ENCODE measurements at regions not wholly inside any gene's neighbourhood (a gene's known extent, or its start where the extent isn't known, plus 50 kb on each side); places are given as distances from the start of the nearest gene placed in this dataset.

- POLR2A ChIA-PET = no interaction called here
- BruUV-seq (replicated peaks) = no TSS peak
Measured at GRCh38 chr1:184889166-184889565, 85.1 kb downstream of the NIBAN1 start.

More at GRCh38 chr1:184889166-184889565, 85.1 kb downstream of the NIBAN1 start:
- H3K27me3 ChIP-seq (replicated peaks in 1 of 2; ENCODE audit: control insufficient read depth in 2 of 2, insufficient read depth in 2 of 2, low read length in 1 of 2) = no peaks in the 10 kb centered on the region
- ATAC-seq (no peak), FAIRE-seq (no peak), DNase-seq (ENCODE audit: low read depth, low spot score) (no peak)
- in situ Hi-C loops (cut with MboI) (no loop called here), intact Hi-C loops (cut with micrococcal nuclease; ENCODE audit: unreplicated experiment) (no loop called here)
- RAD21 ChIA-PET (ENCODE audit: unreplicated experiment) = no interaction called here
- H3K4me3 ChIP-seq = no peak overlapping the region
- no peaks in the 10 kb centered on the region for H3K79me2 ChIP-seq (ENCODE audit: control insufficient read depth, insufficient read depth, low read length)
- no peak overlapping the region for H3K4me2 ChIP-seq (ENCODE audit: control insufficient read depth, insufficient read depth)
- TF ChIP-seq CEBPB (IDR thresholded peaks at IDR 0.05; ENCODE audit: borderline replicate concordance in 1 of 2, low read depth in 2 of 2, low read length in 2 of 2) (no peak), CHD4 (IDR thresholded peaks at IDR 0.05) (no peak), CHD2 (IDR thresholded peaks at IDR 0.05; ENCODE audit: borderline replicate concordance, low read depth, low read length) (no peak), MEF2B (IDR thresholded peaks at IDR 0.05; ENCODE audit: partially characterized antibody, poor library complexity, severe bottlenecking) (no peak), ETV6 (conservative IDR thresholded peaks at IDR 0.05 in 1 of 2, IDR thresholded peaks at IDR 0.05 in 1 of 2; ENCODE audit: borderline replicate concordance in 1 of 2, low read depth in 1 of 2) (no peak), MYB (IDR thresholded peaks at IDR 0.05; ENCODE audit: borderline replicate concordance, low read depth, low read length) (no peak), JUNB (IDR thresholded peaks at IDR 0.05) (no peak), BCLAF1 (IDR thresholded peaks at IDR 0.05) (no peak), YBX1 (IDR thresholded peaks at IDR 0.05) (no peak)
- SMC1A ChIA-PET (ENCODE audit: uncharacterized antibody, unreplicated experiment) = interaction anchor here (1.0 to 4.8 kb wide), 4 partner anchors 8 to 84 kb away, joined by 4 to 31 read pairs (median 5); no protein-coding TSS in a partner anchor
- no peaks in the 10 kb centered on the region; a peak in 1 of 4 replicates for H3K36me3 ChIP-seq (ENCODE audit: control insufficient read depth in 2 of 2, insufficient read depth in 2 of 2, low read length in 1 of 2)
- peaks cover 12% of the 10 kb centered on the region for H3K4me1 ChIP-seq (ENCODE audit: control insufficient read depth, insufficient read depth, low read length)
- no peaks in the 10 kb centered on the region for H3K9me3 ChIP-seq (replicated peaks; ENCODE audit: control insufficient read depth, insufficient read depth, low read length)
- no peak overlapping the region for H2AFZ ChIP-seq (ENCODE audit: control insufficient read depth, low read depth, low read length)
- CTCF ChIA-PET = interaction anchor here (1.1 to 1.3 kb wide), 2 partner anchors 57 to 93 kb away, joined by 3 to 4 read pairs; no protein-coding TSS in a partner anchor
- H3K27ac ChIP-seq (ENCODE audit: control insufficient read depth, insufficient read depth) = no peak overlapping the region
- H4K20me1 ChIP-seq (ENCODE audit: control insufficient read depth, insufficient read depth) = no peaks in the 10 kb centered on the region
- 100% methylated on average over 1 of the region's 1 CpG for WGBS (ENCODE audit: insufficient coverage, insufficient replicate concordance, low lambda C conversion rate, missing lambda C conversion rate)
- H3K9ac ChIP-seq (ENCODE audit: control insufficient read depth, insufficient read depth, low read length) = no peak overlapping the region

All from GM12878 (cell line).